Adrenal gland (tissue), 5 donors: ENCODE measurements at regions not wholly inside any gene's neighbourhood (a gene's known extent, or its start where the extent isn't known, plus 50 kb on each side); places are given as distances from the start of the nearest gene placed in this dataset.

Experiments used
- POLR2A ChIP-seq, 2 donors: fragments of 450-650 bp; IDR thresholded peaks; one replicate each; pipeline ENCODE4 v1.6.1; 2017; ENCODE audit warnings: antibody characterized with exemption in 2 of 2, mild to moderate bottlenecking in 2 of 2, moderate library complexity in 1 of 2
- TF ChIP-seq, protein P1 (sequence below), 6 experiments: fragments of 450-650 bp in 4 of 6; fragments of 200-600 bp in 2 of 6; sonication (generic) in 1 of 6; IDR thresholded peaks; 1 replicate in 5 of 6; 2 replicates in 1 of 6; pipeline versions ENCODE4 v1.5.1 to v1.8.0; 2016 to 2021; ENCODE audit warnings: antibody characterized with exemption in 6 of 6, mild to moderate bottlenecking in 2 of 6, moderate library complexity in 1 of 6
- donor health status: DM: no; HTN: no; CAD: no.

- TF ChIP-seq, protein P1, sequence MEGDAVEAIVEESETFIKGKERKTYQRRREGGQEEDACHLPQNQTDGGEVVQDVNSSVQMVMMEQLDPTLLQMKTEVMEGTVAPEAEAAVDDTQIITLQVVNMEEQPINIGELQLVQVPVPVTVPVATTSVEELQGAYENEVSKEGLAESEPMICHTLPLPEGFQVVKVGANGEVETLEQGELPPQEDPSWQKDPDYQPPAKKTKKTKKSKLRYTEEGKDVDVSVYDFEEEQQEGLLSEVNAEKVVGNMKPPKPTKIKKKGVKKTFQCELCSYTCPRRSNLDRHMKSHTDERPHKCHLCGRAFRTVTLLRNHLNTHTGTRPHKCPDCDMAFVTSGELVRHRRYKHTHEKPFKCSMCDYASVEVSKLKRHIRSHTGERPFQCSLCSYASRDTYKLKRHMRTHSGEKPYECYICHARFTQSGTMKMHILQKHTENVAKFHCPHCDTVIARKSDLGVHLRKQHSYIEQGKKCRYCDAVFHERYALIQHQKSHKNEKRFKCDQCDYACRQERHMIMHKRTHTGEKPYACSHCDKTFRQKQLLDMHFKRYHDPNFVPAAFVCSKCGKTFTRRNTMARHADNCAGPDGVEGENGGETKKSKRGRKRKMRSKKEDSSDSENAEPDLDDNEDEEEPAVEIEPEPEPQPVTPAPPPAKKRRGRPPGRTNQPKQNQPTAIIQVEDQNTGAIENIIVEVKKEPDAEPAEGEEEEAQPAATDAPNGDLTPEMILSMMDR (IDR thresholded peaks at IDR 0.05): peak; percentile 69 to 82 (median 72)
- TF ChIP-seq POLR2A (IDR thresholded peaks at IDR 0.05): no peak
These were observed 148.2 kb downstream of the CAAP1 start for GRCh38 chr9:26744191-26744965.
